Activated naive CD8-positive, alpha-beta T cell treated with anti-CD3 and anti-CD28 coated beads, Interleukin-2, amount 10 ng/mL, durations not matched to agents 7 days and 5 days (primary cell): ENCODE measurements at regions not wholly inside any gene's neighbourhood (a gene's known extent, or its start where the extent isn't known, plus 50 kb on each side); places are given as distances from the start of the nearest gene placed in this dataset.

Experiments used
- ATAC-seq: fragments of 150-1000 bp; cut with Tn5 transposase; one replicate; pipeline ENCODE4 v1.10.0; 2021; ENCODE audit warnings: low read depth, moderate library complexity
- POLR2A ChIA-PET: fragments of 350-600 bp; sonication (Branson Sonifier 250); formaldehyde crosslinking; loops from one replicate; lab custom pipeline; 2021; ENCODE audit warnings: antibody characterized with exemption; lab: Charles Lee
- DNase-seq: peaks from one replicate; pipeline ENCODE4 v3.0.0; 2021
- H3K27ac Mint-ChIP-seq: one replicate; pipeline ENCODE4 v1.8.0; 2022; ENCODE audit warnings: mild to moderate bottlenecking, mixed read lengths
- H3K27me3 Mint-ChIP-seq: one replicate; pipeline ENCODE4 v1.8.0; 2022; ENCODE audit warnings: mild to moderate bottlenecking, moderate library complexity, mixed read lengths
- H3K36me3 Mint-ChIP-seq: one replicate; pipeline ENCODE4 v1.8.0; 2021; ENCODE audit warnings: mild to moderate bottlenecking, mixed read lengths
- H3K4me1 Mint-ChIP-seq: one replicate; pipeline ENCODE4 v1.8.0; 2021; ENCODE audit warnings: mixed read lengths
- H3K4me3 Mint-ChIP-seq: one replicate; pipeline ENCODE4 v1.8.0; 2022; ENCODE audit warnings: mild to moderate bottlenecking, moderate library complexity, mixed read lengths
- H3K9me3 Mint-ChIP-seq: one replicate; pipeline ENCODE4 v1.8.0; 2021; ENCODE audit warnings: mixed read lengths

DNA sequence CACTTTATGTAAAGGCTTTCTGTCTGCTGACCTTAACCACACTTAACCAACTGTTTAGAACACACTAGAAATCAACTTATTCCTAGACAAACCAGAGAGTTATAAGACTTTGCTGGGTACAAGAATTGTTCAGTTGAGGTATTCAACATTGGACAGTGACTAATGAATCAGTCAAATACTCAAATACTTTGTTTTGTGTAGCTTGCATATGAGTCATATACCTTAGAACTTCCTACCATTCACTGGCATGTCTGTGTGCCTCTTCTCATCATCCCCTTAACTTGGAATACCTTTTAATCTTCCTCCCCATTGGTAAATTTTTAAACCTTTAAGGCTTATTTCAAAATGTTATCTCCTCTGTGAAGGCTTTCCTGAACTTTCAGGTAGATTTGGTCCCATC is 708.8 kb upstream of the GRIA3 start:
- H3K9me3 Mint-ChIP-seq, result no peaks in the 10 kb centered on the region
- DNase-seq (no peak), ATAC-seq (no peak)
- no peak overlapping the region for H3K4me3 Mint-ChIP-seq
- POLR2A ChIA-PET, result no interaction called here
- H3K36me3 Mint-ChIP-seq, result no peaks in the 10 kb centered on the region
- H3K27ac Mint-ChIP-seq, result no peak overlapping the region
- no peaks in the 10 kb centered on the region for H3K27me3 Mint-ChIP-seq
- H3K4me1 Mint-ChIP-seq, result no peaks in the 10 kb centered on the region

DNA sequence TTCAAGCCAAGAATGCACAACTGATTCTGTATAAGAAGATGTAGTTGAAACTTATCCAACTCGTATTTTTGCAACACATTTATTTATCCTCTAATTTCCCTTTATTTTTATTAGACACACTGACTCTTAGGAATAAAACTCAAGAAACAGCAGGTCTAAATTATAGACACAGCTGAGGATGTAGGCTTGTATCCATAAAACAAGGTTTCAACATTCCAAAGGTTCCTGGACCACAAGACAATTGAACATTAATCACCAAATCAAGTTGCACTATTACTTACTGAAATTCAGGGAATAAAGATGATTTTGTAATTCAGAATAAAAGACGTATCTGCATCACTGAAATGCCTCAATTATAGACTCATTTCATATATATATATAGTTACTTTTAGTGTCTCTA is 683.5 kb upstream of the GRIA3 start:
- Mint-ChIP-seq H3K4me1 (no peaks in the 10 kb centered on the region), H3K4me3 (no peak overlapping the region), H3K27ac (no peak overlapping the region), H3K9me3 (no peaks in the 10 kb centered on the region), H3K36me3 (no peaks in the 10 kb centered on the region), H3K27me3 (no peaks in the 10 kb centered on the region)
- POLR2A ChIA-PET, result no interaction called here
- no peak for DNase-seq
- no peak for ATAC-seq

GRCh38 chrX:122501652-122502051 is 682.4 kb upstream of the GRIA3 start:
- Mint-ChIP-seq H3K9me3 (no peaks in the 10 kb centered on the region), H3K27me3 (no peaks in the 10 kb centered on the region), H3K36me3 (no peaks in the 10 kb centered on the region), H3K4me3 (no peak overlapping the region), H3K4me1 (no peaks in the 10 kb centered on the region), H3K27ac (no peak overlapping the region)
- POLR2A ChIA-PET, result no interaction called here
- DNase-seq (no peak), ATAC-seq (no peak)

- no peaks in the 10 kb centered on the region for H3K36me3 Mint-ChIP-seq
- H3K4me1 Mint-ChIP-seq, result no peaks in the 10 kb centered on the region
- no peak overlapping the region for H3K4me3 Mint-ChIP-seq
- no peaks in the 10 kb centered on the region for H3K9me3 Mint-ChIP-seq
- POLR2A ChIA-PET, result no interaction called here
- no peak for DNase-seq
- H3K27ac Mint-ChIP-seq, result no peak overlapping the region
- ATAC-seq, result no peak
- no peaks in the 10 kb centered on the region for H3K27me3 Mint-ChIP-seq
Observed at GRCh38 chrX:122504026-122504425, 680.1 kb upstream of the GRIA3 start.

GRCh38 chrX:122512561-122513072 is 671.5 kb upstream of the GRIA3 start:
- DNase-seq, result no peak
- Mint-ChIP-seq H3K27ac (no peak overlapping the region), H3K27me3 (no peaks in the 10 kb centered on the region), H3K36me3 (no peaks in the 10 kb centered on the region), H3K4me1 (no peaks in the 10 kb centered on the region), H3K4me3 (no peak overlapping the region), H3K9me3 (no peaks in the 10 kb centered on the region)
- no peak for ATAC-seq
- POLR2A ChIA-PET, result no interaction called here

DNA sequence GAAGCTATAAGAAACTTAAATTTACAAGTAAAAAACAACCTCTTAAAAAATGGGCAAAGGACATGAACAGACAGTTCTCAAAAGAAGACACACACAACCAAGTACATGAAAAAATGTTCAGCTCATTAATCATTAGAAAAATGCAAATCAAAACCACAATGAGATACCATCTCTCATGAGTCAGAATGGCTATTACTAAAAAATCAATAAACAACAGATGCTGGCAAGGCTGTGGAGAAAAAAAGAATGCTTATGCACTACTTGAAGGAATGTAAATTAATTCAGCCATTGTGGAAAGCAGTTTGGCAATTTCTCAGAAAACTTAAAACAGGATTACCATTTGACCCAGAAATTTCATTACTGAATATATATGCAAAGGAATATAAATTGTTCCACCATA is 666.3 kb upstream of the GRIA3 start:
- Mint-ChIP-seq H3K27me3 (no peaks in the 10 kb centered on the region), H3K4me1 (no peaks in the 10 kb centered on the region), H3K27ac (no peak overlapping the region), H3K36me3 (no peaks in the 10 kb centered on the region), H3K4me3 (no peak overlapping the region), H3K9me3 (no peaks in the 10 kb centered on the region)
- POLR2A ChIA-PET, result no interaction called here
- ATAC-seq, result no peak
- no peak for DNase-seq

DNA sequence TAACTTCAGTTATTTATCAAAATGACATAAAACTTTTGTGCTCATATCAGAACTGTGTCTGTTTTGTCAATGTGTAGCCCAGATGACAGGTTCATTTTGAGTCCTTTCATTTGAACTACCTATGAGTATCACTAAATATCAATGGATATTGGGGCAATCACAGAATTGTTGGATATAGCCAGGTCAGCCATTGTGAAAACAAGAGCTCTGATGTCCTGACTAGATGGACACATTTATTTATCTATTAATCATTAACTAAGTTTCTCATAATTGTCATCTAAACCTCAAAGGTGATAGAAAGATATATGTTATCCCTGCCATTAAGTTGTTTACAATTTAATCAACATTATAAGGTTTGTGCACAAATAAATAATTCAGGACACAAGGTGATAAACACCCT is 638.3 kb upstream of the GRIA3 start:
- ATAC-seq (no peak), DNase-seq (no peak)
- Mint-ChIP-seq H3K27ac (no peak overlapping the region), H3K4me1 (no peaks in the 10 kb centered on the region), H3K9me3 (no peaks in the 10 kb centered on the region), H3K4me3 (no peak overlapping the region), H3K36me3 (no peaks in the 10 kb centered on the region), H3K27me3 (no peaks in the 10 kb centered on the region)
- POLR2A ChIA-PET, result no interaction called here

GRCh38 chrX:122546269-122546668 is 637.8 kb upstream of the GRIA3 start:
- DNase-seq, result no peak
- Mint-ChIP-seq H3K27ac (no peak overlapping the region), H3K27me3 (no peaks in the 10 kb centered on the region), H3K36me3 (no peaks in the 10 kb centered on the region), H3K4me1 (no peaks in the 10 kb centered on the region), H3K4me3 (no peak overlapping the region), H3K9me3 (no peaks in the 10 kb centered on the region)
- POLR2A ChIA-PET, result no interaction called here
- no peak for ATAC-seq

DNA sequence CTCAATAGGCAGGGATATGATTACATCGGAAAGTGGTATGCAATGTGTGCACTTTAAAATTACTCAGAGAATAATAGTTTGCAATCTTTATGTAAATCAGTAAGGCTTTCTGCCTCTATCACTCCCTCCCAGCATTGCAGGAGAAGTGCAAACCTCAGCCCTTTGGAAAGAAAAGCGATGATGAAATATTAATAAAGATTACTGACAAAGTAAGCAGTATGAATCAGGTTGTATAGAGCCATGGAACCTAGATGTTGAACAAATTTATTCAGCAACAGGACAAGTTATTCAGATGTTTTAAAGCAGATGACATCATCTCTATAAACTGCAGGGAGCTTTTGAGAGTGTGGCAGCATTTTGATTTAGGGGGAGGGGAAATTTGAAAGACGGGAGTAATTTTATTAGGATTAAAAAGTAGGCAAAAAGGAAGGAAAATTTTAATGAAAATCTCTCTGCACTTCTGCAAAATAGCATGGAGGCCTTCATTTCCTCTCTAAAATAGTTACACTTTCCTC is 631.7 kb upstream of the GRIA3 start:
- POLR2A ChIA-PET, result no interaction called here
- Mint-ChIP-seq H3K36me3 (no peaks in the 10 kb centered on the region), H3K9me3 (no peaks in the 10 kb centered on the region), H3K27ac (no peak overlapping the region), H3K27me3 (no peaks in the 10 kb centered on the region), H3K4me3 (no peak overlapping the region), H3K4me1 (no peaks in the 10 kb centered on the region)
- ATAC-seq (no peak), DNase-seq (no peak)

DNA sequence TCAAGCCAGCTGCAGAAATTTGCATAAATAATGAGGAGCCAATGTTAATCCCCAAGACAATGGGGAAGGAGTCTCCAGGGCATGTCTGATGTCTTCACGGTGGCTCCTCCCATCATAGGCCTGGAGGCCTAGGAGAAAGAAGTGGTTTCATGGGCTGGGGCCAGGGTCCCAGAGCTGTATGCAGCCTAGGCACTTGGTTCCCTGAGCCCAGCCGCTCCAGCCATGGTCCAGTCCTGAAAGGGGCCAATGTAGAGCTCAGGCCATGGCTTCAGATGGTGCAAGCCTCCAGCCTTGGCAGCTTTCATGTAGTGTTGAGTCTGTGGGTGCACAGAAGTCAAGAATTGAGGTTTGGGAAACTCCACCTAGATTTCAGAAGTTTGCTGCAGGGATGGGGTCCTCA is 628.2 kb upstream of the GRIA3 start:
- no peaks in the 10 kb centered on the region for H3K4me1 Mint-ChIP-seq
- H3K27me3 Mint-ChIP-seq, result no peaks in the 10 kb centered on the region
- H3K4me3 Mint-ChIP-seq, result no peak overlapping the region
- no peaks in the 10 kb centered on the region for H3K9me3 Mint-ChIP-seq
- H3K27ac Mint-ChIP-seq, result no peak overlapping the region
- ATAC-seq, result no peak
- no peaks in the 10 kb centered on the region for H3K36me3 Mint-ChIP-seq
- POLR2A ChIA-PET, result no interaction called here
- no peak for DNase-seq

GRCh38 chrX:122565952-122566351 is 618.1 kb upstream of the GRIA3 start:
- Mint-ChIP-seq H3K4me1 (no peaks in the 10 kb centered on the region), H3K36me3 (no peaks in the 10 kb centered on the region), H3K9me3 (peaks cover 1% of the 10 kb centered on the region), H3K27ac (no peak overlapping the region), H3K27me3 (no peaks in the 10 kb centered on the region), H3K4me3 (no peak overlapping the region)
- ATAC-seq (no peak), DNase-seq (no peak)
- POLR2A ChIA-PET, result no interaction called here

DNA sequence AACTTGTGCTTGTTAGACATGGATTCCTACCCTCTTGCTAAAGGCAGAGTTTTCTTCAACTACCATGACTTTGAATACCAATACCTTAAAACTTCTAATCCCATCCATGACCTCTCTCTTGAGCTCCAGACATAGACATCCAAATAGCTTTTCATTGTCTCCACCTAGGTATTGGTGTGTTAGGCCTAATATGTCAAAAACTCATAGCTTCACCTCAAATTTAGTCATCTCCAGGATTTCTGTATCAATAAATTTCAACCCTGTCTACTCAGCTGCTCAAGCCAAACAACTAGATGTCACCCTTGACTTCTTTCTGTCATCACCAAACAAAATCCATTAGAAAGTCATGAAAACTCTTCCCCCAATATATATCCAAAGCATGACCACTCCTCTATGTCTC is 617.7 kb upstream of the GRIA3 start:
- ATAC-seq (no peak), DNase-seq (no peak)
- H3K9me3 Mint-ChIP-seq, result peaks cover 2% of the 10 kb centered on the region
- no peaks in the 10 kb centered on the region for H3K4me1 Mint-ChIP-seq
- no peak overlapping the region for H3K27ac Mint-ChIP-seq
- H3K36me3 Mint-ChIP-seq, result no peaks in the 10 kb centered on the region
- no peaks in the 10 kb centered on the region for H3K27me3 Mint-ChIP-seq
- H3K4me3 Mint-ChIP-seq, result no peak overlapping the region
- POLR2A ChIA-PET, result no interaction called here

DNA sequence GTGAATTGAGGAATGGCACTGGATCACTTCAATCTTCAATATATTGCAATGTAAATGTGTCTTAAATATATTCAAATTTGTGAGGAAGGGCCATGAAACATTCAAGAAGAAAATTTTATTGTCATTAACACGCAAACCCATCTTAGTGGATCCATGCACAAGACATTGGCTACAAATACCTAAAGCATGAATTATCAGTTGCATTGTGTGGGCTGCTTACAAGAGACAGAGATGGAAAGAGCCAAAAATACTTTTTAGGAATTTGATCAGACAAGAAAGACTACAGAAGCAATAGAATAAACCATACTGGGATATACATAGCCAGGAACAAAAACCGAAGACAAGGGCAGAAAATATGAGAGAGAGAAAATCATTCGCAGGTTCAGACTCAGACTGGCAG is 616.2 kb upstream of the GRIA3 start:
- ATAC-seq, result no peak
- Mint-ChIP-seq H3K9me3 (peaks cover 2% of the 10 kb centered on the region), H3K4me3 (no peak overlapping the region), H3K27ac (no peak overlapping the region), H3K27me3 (no peaks in the 10 kb centered on the region), H3K36me3 (no peaks in the 10 kb centered on the region), H3K4me1 (no peaks in the 10 kb centered on the region)
- DNase-seq, result no peak
- POLR2A ChIA-PET, result no interaction called here

DNA sequence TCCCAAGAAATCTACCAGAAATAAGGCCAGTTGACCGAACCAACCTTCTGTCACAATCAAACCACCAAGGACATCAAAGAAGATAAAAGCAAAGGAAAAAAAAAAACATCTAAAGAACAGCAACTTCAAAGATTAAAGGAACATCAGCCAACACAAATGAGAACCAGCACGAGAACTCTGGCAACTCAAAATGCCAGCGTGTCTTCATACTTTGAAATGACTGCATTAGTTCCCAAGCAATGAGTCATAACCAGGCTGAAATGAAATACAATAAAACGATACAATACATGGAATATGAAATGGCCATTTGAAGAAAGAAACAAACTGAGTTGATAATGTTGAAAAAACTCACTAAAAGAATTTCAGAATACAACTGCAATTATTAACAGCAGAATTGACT is 611.6 kb upstream of the GRIA3 start:
- no peaks in the 10 kb centered on the region for H3K36me3 Mint-ChIP-seq
- no peak for ATAC-seq
- no peak overlapping the region for H3K4me3 Mint-ChIP-seq
- no peak for DNase-seq
- no peaks in the 10 kb centered on the region for H3K27me3 Mint-ChIP-seq
- POLR2A ChIA-PET, result no interaction called here
- H3K27ac Mint-ChIP-seq, result no peak overlapping the region
- no peaks in the 10 kb centered on the region for H3K4me1 Mint-ChIP-seq
- H3K9me3 Mint-ChIP-seq, result peaks cover 2% of the 10 kb centered on the region

DNA sequence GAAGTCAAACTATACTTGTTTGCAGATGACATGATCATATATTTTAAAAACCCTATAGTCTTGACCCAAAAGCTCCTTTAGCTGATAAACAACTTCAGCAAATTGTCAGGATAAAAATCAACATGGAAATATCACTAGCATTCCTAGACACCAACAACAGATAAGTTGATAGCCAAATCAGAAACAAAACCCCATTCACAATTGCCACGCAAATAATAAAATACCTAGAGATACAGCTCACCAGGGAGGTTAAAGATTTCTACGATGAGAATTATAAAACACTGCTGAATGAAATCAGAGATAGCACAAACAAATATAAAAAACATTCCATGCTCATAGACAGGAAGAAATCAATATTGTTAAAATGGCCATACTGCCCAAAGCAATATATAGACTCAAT is 605.0 kb upstream of the GRIA3 start:
- no peak for ATAC-seq
- Mint-ChIP-seq H3K4me3 (no peak overlapping the region), H3K27ac (no peak overlapping the region), H3K9me3 (peaks cover 1% of the 10 kb centered on the region), H3K36me3 (no peaks in the 10 kb centered on the region), H3K4me1 (no peaks in the 10 kb centered on the region), H3K27me3 (no peaks in the 10 kb centered on the region)
- POLR2A ChIA-PET, result no interaction called here
- no peak for DNase-seq
